ENCODE measurements at regions not wholly inside any gene's neighbourhood (a gene's known extent, or its start where the extent isn't known, plus 50 kb on each side); places are given as distances from the start of the nearest gene placed in this dataset.

GRCh38 chr3:175902226-175902625 is 1043.1 kb downstream of the NAALADL2 start (continued):
- no peak for TF ChIP-seq ZNF609 (CRISPR knock-in tag; IDR thresholded peaks at IDR 0.05; ENCODE audit: borderline replicate concordance)
- no peak for TF ChIP-seq ZNF263 (CRISPR knock-in tag; IDR thresholded peaks at IDR 0.05; ENCODE audit: borderline replicate concordance)
- no peak for TF ChIP-seq DPF2 (IDR thresholded peaks at IDR 0.05)
- TF ChIP-seq EHMT2 (IDR thresholded peaks at IDR 0.05), result no peak
- no peak for TF ChIP-seq ZNF175 (CRISPR knock-in tag; IDR thresholded peaks at IDR 0.05; ENCODE audit: low read depth)
- TF ChIP-seq, protein P1, sequence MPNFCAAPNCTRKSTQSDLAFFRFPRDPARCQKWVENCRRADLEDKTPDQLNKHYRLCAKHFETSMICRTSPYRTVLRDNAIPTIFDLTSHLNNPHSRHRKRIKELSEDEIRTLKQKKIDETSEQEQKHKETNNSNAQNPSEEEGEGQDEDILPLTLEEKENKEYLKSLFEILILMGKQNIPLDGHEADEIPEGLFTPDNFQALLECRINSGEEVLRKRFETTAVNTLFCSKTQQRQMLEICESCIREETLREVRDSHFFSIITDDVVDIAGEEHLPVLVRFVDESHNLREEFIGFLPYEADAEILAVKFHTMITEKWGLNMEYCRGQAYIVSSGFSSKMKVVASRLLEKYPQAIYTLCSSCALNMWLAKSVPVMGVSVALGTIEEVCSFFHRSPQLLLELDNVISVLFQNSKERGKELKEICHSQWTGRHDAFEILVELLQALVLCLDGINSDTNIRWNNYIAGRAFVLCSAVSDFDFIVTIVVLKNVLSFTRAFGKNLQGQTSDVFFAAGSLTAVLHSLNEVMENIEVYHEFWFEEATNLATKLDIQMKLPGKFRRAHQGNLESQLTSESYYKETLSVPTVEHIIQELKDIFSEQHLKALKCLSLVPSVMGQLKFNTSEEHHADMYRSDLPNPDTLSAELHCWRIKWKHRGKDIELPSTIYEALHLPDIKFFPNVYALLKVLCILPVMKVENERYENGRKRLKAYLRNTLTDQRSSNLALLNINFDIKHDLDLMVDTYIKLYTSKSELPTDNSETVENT (CRISPR knock-in tag; IDR thresholded peaks at IDR 0.05), result no peak
- TF ChIP-seq ELF4 (CRISPR knock-in tag; IDR thresholded peaks at IDR 0.05), result no peak
- no peak for TF ChIP-seq ZNF174 (CRISPR knock-in tag; IDR thresholded peaks at IDR 0.05)
- no peak for TF ChIP-seq ZNF224 (CRISPR knock-in tag; IDR thresholded peaks at IDR 0.05)

Measured in K562 (cell line).